Esophagus muscularis mucosa (tissue), 4 donors: ENCODE measurements at regions not wholly inside any gene's neighbourhood (a gene's known extent, or its start where the extent isn't known, plus 50 kb on each side); places are given as distances from the start of the nearest gene placed in this dataset.

Experiments used
- DNase-seq: peaks from one replicate; pipeline ENCODE4 v3.0.0-alpha.2; 2017; ENCODE audit errors: extremely low spot score
- H3K27ac ChIP-seq, 4 donors: fragments of 200-600 bp; sonication (generic); replicated peaks in 1 of 4; 1 replicate in 3 of 4; 2 replicates in 1 of 4; pipeline ENCODE4 v1.5.1; 2016 to 2019; ENCODE audit warnings: mild to moderate bottlenecking in 1 of 4
- H3K27me3 ChIP-seq, 4 donors: fragments of 200-600 bp; sonication (generic); one replicate each; pipeline versions ENCODE4 v1.5.1 to v1.6.0; 2016 to 2019
- H3K36me3 ChIP-seq, 4 donors: fragments of 200-600 bp; sonication (generic); one replicate each; pipeline ENCODE4 v1.5.1; 2016 to 2019
- H3K4me1 ChIP-seq, 4 donors: fragments of 200-600 bp; sonication (generic); one replicate each; pipeline ENCODE4 v1.5.1; 2016 to 2019
- H3K4me3 ChIP-seq, 4 donors: fragments of 200-600 bp; sonication (generic); 1 replicate in 2 of 4; 2 replicates in 2 of 4; pipeline ENCODE4 v1.5.1; 2016 to 2019; ENCODE audit warnings: mild to moderate bottlenecking in 4 of 4, moderate library complexity in 1 of 4
- H3K9me3 ChIP-seq, 4 donors: fragments of 200-600 bp; sonication (generic); 1 replicate in 3 of 4; 2 replicates in 1 of 4; pipeline ENCODE4 v1.5.1; 2016 to 2019
- CTCF ChIP-seq, 3 experiments: fragments of 200-600 bp in 2 of 3; fragments of 450-650 bp in 1 of 3; sonication (generic) in 2 of 3; IDR thresholded peaks; one replicate each; pipeline ENCODE4 v1.5.1; 2017 to 2019; ENCODE audit warnings: antibody characterized with exemption in 3 of 3, mild to moderate bottlenecking in 2 of 3, moderate library complexity in 1 of 3
- EP300 ChIP-seq: sonication (generic); formaldehyde crosslinking; IDR thresholded peaks from one replicate; pipeline ENCODE4 v1.6.1; 2017; ENCODE audit warnings: antibody characterized with exemption
- POLR2A ChIP-seq: fragments of 450-650 bp; IDR thresholded peaks from one replicate; pipeline ENCODE4 v1.6.1; 2017; ENCODE audit warnings: antibody characterized with exemption, moderate library complexity, mild to moderate bottlenecking, low read depth
- POLR2AphosphoS5 ChIP-seq, 2 donors: sonication (generic); formaldehyde crosslinking; IDR thresholded peaks; one replicate each; pipeline ENCODE4 v1.6.1; 2017; ENCODE audit warnings: antibody characterized with exemption in 2 of 2
- WGBS: methylation state at CpG from one replicate; pipeline ENCODE4 v1.1.5; 2018; 5-methylcytosine and 5-hydroxymethylcytosine counted together
- intact Hi-C: fragments of 100-400 bp; cut with DNase I; formaldehyde crosslinking; loops from one replicate; pipeline ENCODE4 v1.15.1; 2023

GRCh38 chr11:29934115-29934638, 82.7 kb downstream of the KCNA4 start:
- Histone ChIP-seq H3K36me3 (no peaks in the 10 kb centered on the region), H3K9me3 (peaks cover 0 to 9% (median 5%) of the 10 kb centered on the region in 4 donors), H3K4me1 (no peaks in the 10 kb centered on the region), H3K4me3 (no peak overlapping the region), H3K27me3 (no peaks in the 10 kb centered on the region), H3K27ac (no peak overlapping the region)
- no peak for TF ChIP-seq CTCF (IDR thresholded peaks at IDR 0.05)
- no peak for TF ChIP-seq POLR2AphosphoS5 (IDR thresholded peaks at IDR 0.05)
- no peak for TF ChIP-seq POLR2A
- TF ChIP-seq EP300, result no peak
- DNase-seq, result no peak
- intact Hi-C loops, result no loop called here
- 91% methylated on average over 11 of the region's 19 CpGs for WGBS

GRCh38 chr11:29916040-29916439, 100.8 kb downstream of the KCNA4 start:
- DNase-seq, result no peak
- TF ChIP-seq POLR2AphosphoS5 (IDR thresholded peaks at IDR 0.05), result no peak
- TF ChIP-seq POLR2A, result no peak
- TF ChIP-seq CTCF (IDR thresholded peaks at IDR 0.05), result no peak
- TF ChIP-seq EP300, result no peak
- H3K9me3 ChIP-seq, result no peaks in the 10 kb centered on the region
- no peak overlapping the region for H3K4me3 ChIP-seq
- no peaks in the 10 kb centered on the region for H3K36me3 ChIP-seq
- H3K27ac ChIP-seq, result no peak overlapping the region
- no peaks in the 10 kb centered on the region for H3K4me1 ChIP-seq
- no peaks in the 10 kb centered on the region for H3K27me3 ChIP-seq
- WGBS, result 93% methylated on average over 8 of the region's 8 CpGs
- intact Hi-C loops, result no loop called here

GRCh38 chr11:29914203-29914930, 102.5 kb downstream of the KCNA4 start:
- H3K36me3 ChIP-seq, result no peaks in the 10 kb centered on the region
- no peaks in the 10 kb centered on the region for H3K4me1 ChIP-seq
- intact Hi-C loops, result no loop called here
- no peaks in the 10 kb centered on the region for H3K27me3 ChIP-seq
- no peak for DNase-seq
- H3K9me3 ChIP-seq, result no peaks in the 10 kb centered on the region
- TF ChIP-seq CTCF (IDR thresholded peaks at IDR 0.05) (no peak), POLR2AphosphoS5 (IDR thresholded peaks at IDR 0.05) (no peak), EP300 (no peak), POLR2A (no peak)
- H3K4me3 ChIP-seq, result no peak overlapping the region
- 87% methylated on average over 2 of the region's 2 CpGs for WGBS
- H3K27ac ChIP-seq, result no peak overlapping the region

GRCh38 chr11:29913352-29913751, 103.5 kb downstream of the KCNA4 start:
- Histone ChIP-seq H3K36me3 (no peaks in the 10 kb centered on the region), H3K4me3 (no peak overlapping the region), H3K9me3 (no peaks in the 10 kb centered on the region), H3K4me1 (no peaks in the 10 kb centered on the region), H3K27me3 (no peaks in the 10 kb centered on the region), H3K27ac (no peak overlapping the region)
- no peak for DNase-seq
- intact Hi-C loops, result no loop called here
- 85% methylated on average over 4 of the region's 4 CpGs for WGBS
- TF ChIP-seq EP300, result no peak

- no peak for DNase-seq
- TF ChIP-seq POLR2AphosphoS5 (IDR thresholded peaks at IDR 0.05) (no peak), POLR2A (no peak), EP300 (no peak), CTCF (IDR thresholded peaks at IDR 0.05) (no peak)
- H3K4me3 ChIP-seq, result no peak overlapping the region
- H3K9me3 ChIP-seq, result peaks cover 0 to 7% (median 5%) of the 10 kb centered on the region in 4 donors
- no peaks in the 10 kb centered on the region for H3K4me1 ChIP-seq
- no peaks in the 10 kb centered on the region for H3K27me3 ChIP-seq
- H3K36me3 ChIP-seq, result no peaks in the 10 kb centered on the region
- intact Hi-C loops, result no loop called here
- no peak overlapping the region for H3K27ac ChIP-seq
These were observed 116.4 kb downstream of the KCNA4 start for GRCh38 chr11:29900382-29900781.
